GM21447 (cell line): ENCODE measurements at regions not wholly inside any gene's neighbourhood (a gene's known extent, or its start where the extent isn't known, plus 50 kb on each side); places are given as distances from the start of the nearest gene placed in this dataset.
"Not testable (repeated sequence)": the region's sequence is repeated elsewhere in the genome, so short reads cannot be mapped to it uniquely, and the experiment has no call there.

Experiments
- ATAC-seq: cut with Tn5 transposase; IDR thresholded peaks from one replicate; pipeline ENCODE4 v1.9.1; 2021; ENCODE audit not compliant: unreplicated experiment

- no peak for ATAC-seq
These were observed 138.4 kb upstream of the PLD5 start for GRCh38 chr1:242662886-242663285.

GRCh38 chr1:242653772-242654171, 129.3 kb upstream of the PLD5 start:
- ATAC-seq = not testable (repeated sequence)

- ATAC-seq = no peak
These were observed 127.3 kb upstream of the PLD5 start for GRCh38 chr1:242651817-242652216.

GRCh38 chr1:242641461-242641860, 117.0 kb upstream of the PLD5 start:
- no peak for ATAC-seq

GRCh38 chr1:242639104-242639503, 114.6 kb upstream of the PLD5 start:
- no peak for ATAC-seq

DNA sequence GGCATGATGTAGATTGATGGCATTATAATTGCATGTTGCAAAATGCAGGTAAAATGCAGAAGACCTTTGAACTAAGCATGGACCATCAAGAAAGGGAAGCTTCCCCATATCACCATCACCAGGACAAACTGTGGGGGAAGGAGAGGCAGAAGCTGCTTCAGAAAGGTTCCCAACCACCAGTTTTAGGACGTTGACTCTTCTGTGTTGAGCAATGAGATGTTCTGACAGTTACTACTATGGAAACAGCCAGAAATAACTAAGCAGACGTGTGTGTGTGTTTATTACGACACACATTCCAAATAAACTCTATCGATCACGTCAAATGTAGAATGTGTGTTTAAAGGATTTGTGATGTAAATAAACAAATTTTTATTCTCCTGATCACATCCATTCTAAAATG, 110.2 kb upstream of the PLD5 start:
- no peak for ATAC-seq

- ATAC-seq = no peak
These were observed 104.9 kb upstream of the PLD5 start for GRCh38 chr1:242629396-242629795.

- no peak for ATAC-seq
These were observed 99.3 kb upstream of the PLD5 start for GRCh38 chr1:242623756-242624155.

DNA sequence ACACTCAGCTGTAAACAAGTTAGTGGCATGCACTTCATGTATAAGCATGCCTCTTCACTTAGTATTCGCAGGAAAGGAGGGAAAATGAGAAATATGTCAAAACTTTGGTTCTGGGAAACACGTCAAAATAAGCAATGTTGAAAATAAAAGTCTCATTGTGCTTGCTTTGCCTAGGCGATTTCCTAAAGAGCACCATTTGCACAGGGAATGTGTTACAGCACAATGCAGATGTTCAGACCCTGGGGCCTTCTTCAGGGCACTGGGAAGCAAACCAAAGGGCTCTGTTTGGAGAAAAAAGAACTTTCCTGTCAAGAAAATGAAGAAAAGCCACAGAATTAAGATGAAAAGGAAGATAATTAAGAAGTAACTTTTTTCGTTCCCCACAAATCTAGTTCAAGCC, 98.6 kb upstream of the PLD5 start:
- no peak for ATAC-seq

DNA sequence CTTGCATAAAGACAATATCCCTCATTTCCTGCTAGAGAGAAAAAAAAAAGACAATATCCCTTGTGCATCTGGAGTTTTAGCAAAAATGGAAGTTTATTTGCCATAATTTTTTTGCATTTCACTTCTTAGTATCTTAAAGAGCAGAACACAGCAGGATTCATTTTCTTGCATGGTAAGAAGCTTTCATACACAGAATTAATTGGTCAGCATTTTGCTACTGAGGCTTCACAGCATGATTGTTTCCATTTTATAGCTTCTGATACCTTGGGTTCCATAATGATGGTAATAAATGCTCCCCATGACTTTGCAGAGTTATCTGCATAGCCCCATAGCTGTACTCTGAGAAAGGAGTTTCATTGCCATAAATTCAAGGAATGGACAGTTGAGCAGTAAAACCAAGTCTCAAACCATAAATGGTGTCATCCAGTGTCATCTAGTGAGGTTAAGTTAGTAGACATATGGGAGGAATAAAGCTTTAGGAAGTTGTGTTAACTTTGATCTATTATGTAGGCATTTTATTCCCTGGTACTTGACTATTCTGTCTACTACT, 88.8 kb upstream of the PLD5 start:
- ATAC-seq = no peak

- no peak for ATAC-seq
These were observed 85.7 kb upstream of the PLD5 start for GRCh38 chr1:242610209-242610608.

- no peak for ATAC-seq
These were observed 81.0 kb upstream of the PLD5 start for GRCh38 chr1:242605521-242605920.

- ATAC-seq = no peak
These were observed 77.5 kb upstream of the PLD5 start for GRCh38 chr1:242602001-242602400.

DNA sequence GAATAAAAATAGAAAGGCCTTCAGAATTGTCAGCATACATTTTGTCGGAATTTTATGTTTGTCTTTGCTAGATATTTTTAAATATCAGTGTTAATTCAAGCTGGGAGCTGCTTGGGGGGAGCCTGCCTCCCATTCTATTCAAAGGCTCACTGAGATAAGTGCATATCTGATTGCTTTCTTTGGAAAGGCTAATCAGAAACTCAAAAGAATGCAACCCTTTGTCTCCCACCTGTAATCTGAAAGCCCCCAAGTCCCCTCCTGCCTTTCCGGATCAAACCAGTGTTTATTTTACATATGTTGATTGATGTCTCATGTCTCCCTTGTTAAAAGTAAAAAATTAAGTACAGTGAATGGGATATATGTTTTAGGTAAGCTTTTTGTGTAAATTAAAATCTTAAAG, 69.3 kb upstream of the PLD5 start:
- not testable (repeated sequence) for ATAC-seq

DNA sequence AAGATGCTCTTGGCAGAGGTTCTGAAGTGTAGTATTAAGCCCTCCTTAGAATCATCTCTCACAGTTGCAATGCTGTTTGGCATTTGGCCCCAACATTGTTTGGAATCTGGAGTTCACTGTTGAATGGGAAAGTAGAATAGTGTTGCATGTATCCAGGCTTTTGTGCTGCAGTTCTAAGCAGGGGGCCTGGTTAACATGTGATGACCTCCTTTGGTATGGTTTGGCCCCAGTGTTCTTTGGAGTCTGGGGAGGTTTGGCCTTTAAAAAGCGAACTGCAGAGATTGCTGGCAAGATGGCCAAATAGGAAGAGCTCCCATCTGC, 61.8 kb upstream of the PLD5 start:
- ATAC-seq = no peak

- no peak for ATAC-seq
These were observed 61.3 kb upstream of the PLD5 start for GRCh38 chr1:242585616-242586359.

DNA sequence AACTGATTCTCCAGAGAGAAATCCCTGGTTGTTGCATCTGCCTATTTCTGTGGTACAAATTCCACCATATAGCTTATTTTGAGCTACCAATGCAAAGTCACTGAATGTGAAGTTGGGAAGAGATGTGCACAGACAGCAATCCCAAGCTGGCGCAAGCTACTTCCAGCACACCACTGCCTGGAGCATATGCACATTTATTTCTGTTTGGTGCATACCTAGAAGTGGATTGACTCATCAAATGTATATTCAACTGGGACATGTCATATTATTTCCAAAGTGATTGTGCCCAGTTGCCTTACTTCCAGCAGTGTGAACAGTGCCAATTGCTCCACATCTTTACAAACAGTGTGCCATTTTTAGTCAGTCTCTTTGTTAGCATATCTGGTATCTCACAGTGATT, 58.2 kb upstream of the PLD5 start:
- ATAC-seq = no peak

- ATAC-seq = no peak
These were observed 55.2 kb upstream of the PLD5 start for GRCh38 chr1:242579528-242580235.
